ENCODE measurements at regions not wholly inside any gene's neighbourhood (a gene's known extent, or its start where the extent isn't known, plus 50 kb on each side); places are given as distances from the start of the nearest gene placed in this dataset.

- Histone ChIP-seq H3K9me3 (no peaks in the 10 kb centered on the region), H3K27ac (no peak overlapping the region), H3K4me3 (no peak overlapping the region), H3K27me3 (no peaks in the 10 kb centered on the region), H3K4me1 (no peaks in the 10 kb centered on the region), H3K36me3 (no peaks in the 10 kb centered on the region)
- TF ChIP-seq CTCF (IDR thresholded peaks at IDR 0.05): no peak
- TF ChIP-seq POLR2A (IDR thresholded peaks at IDR 0.05): no peak
- no peak for TF ChIP-seq POLR2AphosphoS5 (IDR thresholded peaks at IDR 0.05; ENCODE audit: insufficient read depth in 1 of 2, low read depth in 1 of 2)
- intact Hi-C loops (cut with DNase I): no loop called here
- DNase-seq (ENCODE audit: extremely low spot score in 2 of 2): no peak
Observed at GRCh38 chr7:142612237-142612881, 136.9 kb upstream of the PRSS1 start.

GRCh38 chr7:142611566-142612236 is 137.6 kb upstream of the PRSS1 start:
- H3K4me3 ChIP-seq: no peak overlapping the region
- DNase-seq (ENCODE audit: extremely low spot score in 2 of 2): no peak
- no peaks in the 10 kb centered on the region for H3K4me1 ChIP-seq
- no peaks in the 10 kb centered on the region for H3K27me3 ChIP-seq
- no peak for TF ChIP-seq POLR2AphosphoS5 (IDR thresholded peaks at IDR 0.05; ENCODE audit: insufficient read depth in 1 of 2, low read depth in 1 of 2)
- no peak for TF ChIP-seq CTCF (IDR thresholded peaks at IDR 0.05)
- TF ChIP-seq POLR2A (IDR thresholded peaks at IDR 0.05): no peak
- H3K36me3 ChIP-seq: no peaks in the 10 kb centered on the region
- no peak overlapping the region for H3K27ac ChIP-seq
- H3K9me3 ChIP-seq: no peaks in the 10 kb centered on the region
- intact Hi-C loops (cut with DNase I): no loop called here

- Histone ChIP-seq H3K4me1 (no peaks in the 10 kb centered on the region), H3K36me3 (no peaks in the 10 kb centered on the region), H3K27ac (no peak overlapping the region), H3K27me3 (no peaks in the 10 kb centered on the region), H3K9me3 (no peaks in the 10 kb centered on the region), H3K4me3 (no peak overlapping the region)
- no peak for DNase-seq (ENCODE audit: extremely low spot score in 2 of 2)
- TF ChIP-seq CTCF (IDR thresholded peaks at IDR 0.05) (no peak), POLR2AphosphoS5 (IDR thresholded peaks at IDR 0.05; ENCODE audit: insufficient read depth in 1 of 2, low read depth in 1 of 2) (no peak), POLR2A (IDR thresholded peaks at IDR 0.05) (no peak)
- intact Hi-C loops (cut with DNase I): no loop called here
Observed at GRCh38 chr7:142608630-142609428, 140.4 kb upstream of the PRSS1 start.

- Histone ChIP-seq H3K4me1 (no peaks in the 10 kb centered on the region), H3K27me3 (no peaks in the 10 kb centered on the region), H3K36me3 (no peaks in the 10 kb centered on the region), H3K9me3 (no peaks in the 10 kb centered on the region), H3K4me3 (no peak overlapping the region), H3K27ac (no peak overlapping the region)
- DNase-seq (ENCODE audit: extremely low spot score in 2 of 2): no peak
- TF ChIP-seq POLR2A (IDR thresholded peaks at IDR 0.05): no peak
- intact Hi-C loops (cut with DNase I): no loop called here
Observed at GRCh38 chr7:142607351-142607750, 141.9 kb upstream of the PRSS1 start.

- no peak for DNase-seq (ENCODE audit: extremely low spot score in 2 of 2)
- Histone ChIP-seq H3K4me3 (no peak overlapping the region), H3K27ac (no peak overlapping the region), H3K4me1 (no peaks in the 10 kb centered on the region), H3K9me3 (no peaks in the 10 kb centered on the region), H3K27me3 (no peaks in the 10 kb centered on the region), H3K36me3 (no peaks in the 10 kb centered on the region)
- intact Hi-C loops (cut with DNase I): no loop called here
- TF ChIP-seq POLR2A (IDR thresholded peaks at IDR 0.05) (no peak), POLR2AphosphoS5 (IDR thresholded peaks at IDR 0.05; ENCODE audit: insufficient read depth in 1 of 2, low read depth in 1 of 2) (no peak), CTCF (IDR thresholded peaks at IDR 0.05) (no peak)
Observed at GRCh38 chr7:142606081-142606480, 143.2 kb upstream of the PRSS1 start.

All from vagina (tissue), 2 donors.